ENCODE measurements at regions not wholly inside any gene's neighbourhood (a gene's known extent, or its start where the extent isn't known, plus 50 kb on each side); places are given as distances from the start of the nearest gene placed in this dataset.

DNA sequence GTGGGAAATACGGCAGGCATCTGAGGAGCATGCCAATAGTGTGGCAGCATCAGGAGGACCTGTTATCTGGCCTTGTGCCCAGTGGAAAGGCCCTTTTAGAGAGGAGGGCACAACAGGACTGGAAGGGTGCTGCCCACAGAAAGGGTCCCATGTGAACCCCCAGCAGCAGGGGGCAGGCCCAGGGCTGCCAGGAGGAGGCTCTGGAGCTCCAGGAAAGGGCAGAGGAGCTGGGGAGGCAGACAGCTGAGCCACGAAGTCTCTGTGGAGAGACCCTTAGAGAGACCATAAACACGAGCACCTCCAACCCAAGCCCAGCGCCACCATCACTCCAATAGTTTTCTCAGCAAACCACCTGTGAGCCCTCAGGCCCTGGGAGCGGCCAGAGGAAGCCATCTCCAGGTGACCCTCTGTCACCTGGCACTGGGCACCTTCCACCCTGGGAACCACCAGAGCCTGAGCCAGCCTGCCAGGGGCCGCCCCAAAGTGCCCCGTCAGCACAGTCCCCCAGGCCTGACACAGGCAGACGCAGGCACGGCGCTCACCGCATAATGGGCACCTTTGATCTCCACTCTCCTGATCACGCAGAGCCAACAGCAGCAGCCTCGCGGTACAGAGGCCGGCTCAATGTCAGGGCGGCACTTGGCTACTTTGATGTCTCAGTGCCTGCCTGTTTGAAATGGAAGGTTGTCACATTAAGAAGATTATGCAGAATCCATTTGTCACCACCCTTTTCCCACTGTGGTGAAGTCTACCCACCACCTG is 162.5 kb upstream of the RAB6C start:
- no peak for DNase-seq
- Histone ChIP-seq H3K27me3 (ENCODE audit: insufficient read depth, low read depth) (peaks cover 38% of the 10 kb centered on the region), H3K27ac (no peak overlapping the region), H3K4me2 (no peak overlapping the region), H2AFZ (no peak overlapping the region), H3K36me3 (ENCODE audit: low read depth) (no peaks in the 10 kb centered on the region), H3F3A (ENCODE audit: insufficient read depth, low read depth) (no peaks in the 10 kb centered on the region), H3K9me3 (ENCODE audit: insufficient read depth, low read depth) (no peaks in the 10 kb centered on the region), H3K4me1 (replicated peaks; ENCODE audit: insufficient read depth) (no peaks in the 10 kb centered on the region), H3K4me3 (no peak overlapping the region), H3K9me2 (ENCODE audit: insufficient read depth) (no peaks in the 10 kb centered on the region), H4K20me1 (ENCODE audit: insufficient read depth) (no peaks in the 10 kb centered on the region), H3K79me2 (ENCODE audit: low read depth) (no peaks in the 10 kb centered on the region)
- ChIA-PET POLR2A (ENCODE audit: unreplicated experiment) (no interaction called here), CTCF (no interaction called here)
- intact Hi-C loops (cut with micrococcal nuclease; ENCODE audit: unreplicated experiment) = no loop called here
- no TSS peak for BruUV-seq (replicated peaks)
- TF ChIP-seq, protein P1, sequence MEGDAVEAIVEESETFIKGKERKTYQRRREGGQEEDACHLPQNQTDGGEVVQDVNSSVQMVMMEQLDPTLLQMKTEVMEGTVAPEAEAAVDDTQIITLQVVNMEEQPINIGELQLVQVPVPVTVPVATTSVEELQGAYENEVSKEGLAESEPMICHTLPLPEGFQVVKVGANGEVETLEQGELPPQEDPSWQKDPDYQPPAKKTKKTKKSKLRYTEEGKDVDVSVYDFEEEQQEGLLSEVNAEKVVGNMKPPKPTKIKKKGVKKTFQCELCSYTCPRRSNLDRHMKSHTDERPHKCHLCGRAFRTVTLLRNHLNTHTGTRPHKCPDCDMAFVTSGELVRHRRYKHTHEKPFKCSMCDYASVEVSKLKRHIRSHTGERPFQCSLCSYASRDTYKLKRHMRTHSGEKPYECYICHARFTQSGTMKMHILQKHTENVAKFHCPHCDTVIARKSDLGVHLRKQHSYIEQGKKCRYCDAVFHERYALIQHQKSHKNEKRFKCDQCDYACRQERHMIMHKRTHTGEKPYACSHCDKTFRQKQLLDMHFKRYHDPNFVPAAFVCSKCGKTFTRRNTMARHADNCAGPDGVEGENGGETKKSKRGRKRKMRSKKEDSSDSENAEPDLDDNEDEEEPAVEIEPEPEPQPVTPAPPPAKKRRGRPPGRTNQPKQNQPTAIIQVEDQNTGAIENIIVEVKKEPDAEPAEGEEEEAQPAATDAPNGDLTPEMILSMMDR (conservative IDR thresholded peaks at IDR 0.05) = no peak
- TF ChIP-seq EZH2 (IDR thresholded peaks at IDR 0.05; ENCODE audit: low read depth) = no peak

DNA sequence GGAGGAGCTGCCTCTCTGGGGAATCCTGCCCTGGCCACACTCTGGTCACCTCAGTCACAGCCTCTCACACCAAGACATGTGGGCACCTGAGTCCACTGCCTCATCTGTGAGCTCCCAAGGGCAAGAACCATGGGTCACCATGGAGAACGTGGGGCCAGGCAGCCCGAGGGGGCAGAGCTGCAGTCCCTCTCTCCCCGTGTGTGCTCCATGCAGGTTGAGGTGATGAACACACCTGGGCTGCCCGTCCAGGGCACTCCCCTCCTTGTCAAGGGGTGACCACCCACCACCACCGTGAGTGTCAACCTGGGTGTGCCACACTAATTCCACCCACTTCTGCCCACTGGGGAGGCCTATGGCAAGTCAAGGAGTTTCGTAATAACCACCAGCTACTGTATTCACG is 159.6 kb upstream of the RAB6C start:
- H3K9me3 ChIP-seq (ENCODE audit: insufficient read depth, low read depth) = no peaks in the 10 kb centered on the region
- no peaks in the 10 kb centered on the region for H3K9me2 ChIP-seq (ENCODE audit: insufficient read depth)
- H3K4me2 ChIP-seq = no peak overlapping the region
- ChIA-PET POLR2A (ENCODE audit: unreplicated experiment) (no interaction called here), CTCF (no interaction called here)
- H4K20me1 ChIP-seq (ENCODE audit: insufficient read depth) = no peaks in the 10 kb centered on the region
- TF ChIP-seq EZH2 (IDR thresholded peaks at IDR 0.05; ENCODE audit: low read depth) = no peak
- no peak overlapping the region for H3K27ac ChIP-seq
- intact Hi-C loops (cut with micrococcal nuclease; ENCODE audit: unreplicated experiment) = no loop called here
- BruUV-seq (replicated peaks) = no TSS peak
- DNase-seq = no peak
- peaks cover 65% of the 10 kb centered on the region for H3K27me3 ChIP-seq (ENCODE audit: insufficient read depth, low read depth)
- H2AFZ ChIP-seq = no peak overlapping the region
- H3K79me2 ChIP-seq (ENCODE audit: low read depth) = no peaks in the 10 kb centered on the region
- no peaks in the 10 kb centered on the region for H3F3A ChIP-seq (ENCODE audit: insufficient read depth, low read depth)
- no peaks in the 10 kb centered on the region for H3K4me1 ChIP-seq (replicated peaks; ENCODE audit: insufficient read depth)
- no peaks in the 10 kb centered on the region for H3K36me3 ChIP-seq (ENCODE audit: low read depth)
- H3K4me3 ChIP-seq = no peak overlapping the region

DNA sequence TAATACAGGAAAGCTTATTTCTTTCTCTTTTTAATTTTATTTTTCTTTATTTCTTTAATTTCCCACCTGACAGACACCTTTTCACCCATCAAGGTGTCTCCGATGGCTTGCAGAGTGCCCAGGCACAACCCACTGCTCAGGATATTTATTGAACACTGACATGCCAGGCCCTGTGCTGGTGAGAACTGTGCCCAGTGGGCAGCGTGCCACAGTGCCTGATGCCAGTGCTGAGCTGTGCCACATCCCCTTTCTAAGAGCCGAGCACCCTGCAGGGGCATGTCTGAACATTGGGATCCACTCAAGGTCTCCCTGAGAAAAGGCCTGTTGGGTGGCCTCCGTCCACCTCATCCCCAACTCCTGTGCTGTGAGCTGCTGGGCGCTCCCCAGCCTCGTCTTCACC is 158.6 kb upstream of the RAB6C start:
- no peak for TF ChIP-seq EZH2 (IDR thresholded peaks at IDR 0.05; ENCODE audit: low read depth)
- TF ChIP-seq, protein P1 (conservative IDR thresholded peaks at IDR 0.05) = no peak
- no peaks in the 10 kb centered on the region for H3K9me3 ChIP-seq (ENCODE audit: insufficient read depth, low read depth)
- no peaks in the 10 kb centered on the region for H3K36me3 ChIP-seq (ENCODE audit: low read depth)
- intact Hi-C loops (cut with micrococcal nuclease; ENCODE audit: unreplicated experiment) = no loop called here
- H2AFZ ChIP-seq = no peak overlapping the region
- no peaks in the 10 kb centered on the region for H3F3A ChIP-seq (ENCODE audit: insufficient read depth, low read depth)
- CTCF ChIA-PET = no interaction called here
- no peak overlapping the region for H3K4me3 ChIP-seq
- H3K27me3 ChIP-seq (ENCODE audit: insufficient read depth, low read depth) = peaks cover 75% of the 10 kb centered on the region
- DNase-seq = no peak
- no TSS peak for BruUV-seq (replicated peaks)
- POLR2A ChIA-PET (ENCODE audit: unreplicated experiment) = no interaction called here
- no peak overlapping the region for H3K27ac ChIP-seq
- no peaks in the 10 kb centered on the region for H3K9me2 ChIP-seq (ENCODE audit: insufficient read depth)
- H3K79me2 ChIP-seq (ENCODE audit: low read depth) = no peaks in the 10 kb centered on the region
- no peak overlapping the region for H3K4me2 ChIP-seq
- H4K20me1 ChIP-seq (ENCODE audit: insufficient read depth) = no peaks in the 10 kb centered on the region; the same call in 1 of the 2 replicates
- no peaks in the 10 kb centered on the region for H3K4me1 ChIP-seq (replicated peaks; ENCODE audit: insufficient read depth)

DNA sequence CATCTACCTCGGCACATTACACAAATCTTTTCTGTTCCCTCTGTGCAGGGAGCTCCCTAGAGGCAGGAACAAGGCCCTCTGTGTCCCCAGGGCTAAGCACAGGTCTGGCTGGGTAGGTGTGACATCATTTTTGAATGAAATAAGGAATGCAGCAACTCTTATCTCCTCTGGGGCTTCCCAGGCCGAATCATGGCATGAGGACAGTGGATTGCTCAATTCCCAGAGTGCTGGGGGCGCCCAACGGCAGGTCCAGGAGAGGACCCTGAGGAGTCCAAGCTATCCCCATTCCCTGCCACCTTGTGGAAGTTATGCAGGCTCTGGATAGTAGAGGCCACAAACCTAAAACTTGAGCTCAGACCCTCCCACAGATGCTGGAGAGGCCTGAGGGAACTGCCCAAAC is 158.0 kb upstream of the RAB6C start:
- no peak overlapping the region for H2AFZ ChIP-seq
- no TSS peak for BruUV-seq (replicated peaks)
- CTCF ChIA-PET = no interaction called here

More for the DNA sequence above, 158.0 kb upstream of the RAB6C start:
- POLR2A ChIA-PET (ENCODE audit: unreplicated experiment) = no interaction called here
- no peak for TF ChIP-seq EZH2 (IDR thresholded peaks at IDR 0.05; ENCODE audit: low read depth)
- TF ChIP-seq, protein P1 (conservative IDR thresholded peaks at IDR 0.05) = no peak
- H3K4me2 ChIP-seq = no peak overlapping the region
- H3K4me3 ChIP-seq = no peak overlapping the region
- no peak for DNase-seq
- no peaks in the 10 kb centered on the region for H3F3A ChIP-seq (ENCODE audit: insufficient read depth, low read depth)
- H3K27me3 ChIP-seq (ENCODE audit: insufficient read depth, low read depth) = peaks cover 76% of the 10 kb centered on the region
- no peaks in the 10 kb centered on the region for H3K9me3 ChIP-seq (ENCODE audit: insufficient read depth, low read depth)
- H3K4me1 ChIP-seq (replicated peaks; ENCODE audit: insufficient read depth) = no peaks in the 10 kb centered on the region
- H4K20me1 ChIP-seq (ENCODE audit: insufficient read depth) = no peaks in the 10 kb centered on the region; the same call in 1 of the 2 replicates
- no peaks in the 10 kb centered on the region for H3K79me2 ChIP-seq (ENCODE audit: low read depth)
- intact Hi-C loops (cut with micrococcal nuclease; ENCODE audit: unreplicated experiment) = no loop called here
- no peaks in the 10 kb centered on the region for H3K9me2 ChIP-seq (ENCODE audit: insufficient read depth)
- no peak overlapping the region for H3K27ac ChIP-seq
- no peaks in the 10 kb centered on the region for H3K36me3 ChIP-seq (ENCODE audit: low read depth)
